ENCODE measurements at regions not wholly inside any gene's neighbourhood (a gene's known extent, or its start where the extent isn't known, plus 50 kb on each side); places are given as distances from the start of the nearest gene placed in this dataset.

- TF ChIP-seq MAFK (IDR thresholded peaks at IDR 0.05; ENCODE audit: partially characterized antibody): no peak
- no peak for TF ChIP-seq POLR2A (IDR thresholded peaks at IDR 0.05; ENCODE audit: low read length)
- TF ChIP-seq, protein P1, sequence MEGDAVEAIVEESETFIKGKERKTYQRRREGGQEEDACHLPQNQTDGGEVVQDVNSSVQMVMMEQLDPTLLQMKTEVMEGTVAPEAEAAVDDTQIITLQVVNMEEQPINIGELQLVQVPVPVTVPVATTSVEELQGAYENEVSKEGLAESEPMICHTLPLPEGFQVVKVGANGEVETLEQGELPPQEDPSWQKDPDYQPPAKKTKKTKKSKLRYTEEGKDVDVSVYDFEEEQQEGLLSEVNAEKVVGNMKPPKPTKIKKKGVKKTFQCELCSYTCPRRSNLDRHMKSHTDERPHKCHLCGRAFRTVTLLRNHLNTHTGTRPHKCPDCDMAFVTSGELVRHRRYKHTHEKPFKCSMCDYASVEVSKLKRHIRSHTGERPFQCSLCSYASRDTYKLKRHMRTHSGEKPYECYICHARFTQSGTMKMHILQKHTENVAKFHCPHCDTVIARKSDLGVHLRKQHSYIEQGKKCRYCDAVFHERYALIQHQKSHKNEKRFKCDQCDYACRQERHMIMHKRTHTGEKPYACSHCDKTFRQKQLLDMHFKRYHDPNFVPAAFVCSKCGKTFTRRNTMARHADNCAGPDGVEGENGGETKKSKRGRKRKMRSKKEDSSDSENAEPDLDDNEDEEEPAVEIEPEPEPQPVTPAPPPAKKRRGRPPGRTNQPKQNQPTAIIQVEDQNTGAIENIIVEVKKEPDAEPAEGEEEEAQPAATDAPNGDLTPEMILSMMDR (IDR thresholded peaks at IDR 0.05): no peak
- TF ChIP-seq, protein P2, sequence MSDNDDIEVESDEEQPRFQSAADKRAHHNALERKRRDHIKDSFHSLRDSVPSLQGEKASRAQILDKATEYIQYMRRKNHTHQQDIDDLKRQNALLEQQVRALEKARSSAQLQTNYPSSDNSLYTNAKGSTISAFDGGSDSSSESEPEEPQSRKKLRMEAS (IDR thresholded peaks at IDR 0.05): no peak
- TF ChIP-seq, protein P3, sequence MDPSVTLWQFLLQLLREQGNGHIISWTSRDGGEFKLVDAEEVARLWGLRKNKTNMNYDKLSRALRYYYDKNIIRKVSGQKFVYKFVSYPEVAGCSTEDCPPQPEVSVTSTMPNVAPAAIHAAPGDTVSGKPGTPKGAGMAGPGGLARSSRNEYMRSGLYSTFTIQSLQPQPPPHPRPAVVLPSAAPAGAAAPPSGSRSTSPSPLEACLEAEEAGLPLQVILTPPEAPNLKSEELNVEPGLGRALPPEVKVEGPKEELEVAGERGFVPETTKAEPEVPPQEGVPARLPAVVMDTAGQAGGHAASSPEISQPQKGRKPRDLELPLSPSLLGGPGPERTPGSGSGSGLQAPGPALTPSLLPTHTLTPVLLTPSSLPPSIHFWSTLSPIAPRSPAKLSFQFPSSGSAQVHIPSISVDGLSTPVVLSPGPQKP (IDR thresholded peaks at IDR 0.05; ENCODE audit: low read depth, low read length): no peak
- TF ChIP-seq ZNF302 (CRISPR knock-in tag; IDR thresholded peaks at IDR 0.05): no peak
- TF ChIP-seq CEBPB (IDR thresholded peaks at IDR 0.05): no peak
- TF ChIP-seq RNF2 (IDR thresholded peaks at IDR 0.05; ENCODE audit: borderline replicate concordance, low read depth): no peak
- TF ChIP-seq KDM1A (IDR thresholded peaks at IDR 0.05; ENCODE audit: low read depth): no peak
These were observed 212.8 kb downstream of the SOX9 start for GRCh38 chr17:72333570-72333969.
